ENCODE measurements at regions not wholly inside any gene's neighbourhood (a gene's known extent, or its start where the extent isn't known, plus 50 kb on each side); places are given as distances from the start of the nearest gene placed in this dataset.

- TF ChIP-seq RARB (CRISPR knock-in tag; IDR thresholded peaks at IDR 0.05) (no peak), ZFP30 (CRISPR knock-in tag; IDR thresholded peaks at IDR 0.05) (no peak), SNAI2 (CRISPR knock-in tag; IDR thresholded peaks at IDR 0.05) (no peak), ARNTL (CRISPR knock-in tag; IDR thresholded peaks at IDR 0.05; ENCODE audit: borderline replicate concordance, low read depth) (no peak), CREB5 (CRISPR knock-in tag; IDR thresholded peaks at IDR 0.05; ENCODE audit: low read depth) (no peak)
These were observed 1460.7 kb upstream of the B3GALT2 start for GRCh38 chr1:194647118-194647517.
